ENCODE measurements at regions not wholly inside any gene's neighbourhood (a gene's known extent, or its start where the extent isn't known, plus 50 kb on each side); places are given as distances from the start of the nearest gene placed in this dataset.

DNA sequence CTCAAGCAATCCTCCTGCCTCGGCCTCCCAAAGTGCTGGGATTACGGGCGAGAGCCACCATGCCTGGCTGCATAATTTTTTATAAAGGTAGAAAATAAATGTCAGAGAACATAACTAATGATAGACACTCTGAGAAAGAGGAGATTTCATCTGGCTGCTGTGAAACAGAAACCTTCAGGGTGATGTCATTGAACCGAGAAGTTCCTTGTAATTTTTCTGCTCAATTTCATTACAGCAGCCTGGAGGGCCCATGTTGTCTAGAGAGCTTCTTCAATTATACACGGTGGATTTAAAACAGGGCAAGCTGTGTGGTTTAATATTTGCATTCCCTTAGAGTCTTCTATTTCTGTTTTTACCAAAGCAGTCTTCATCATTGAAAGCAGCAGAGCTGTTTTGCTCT lies 64.3 kb upstream of the MORC3 start:
- 0% methylated on average over 5 of the region's 5 CpGs for WGBS (ENCODE audit: insufficient coverage, low coverage, missing lambda C conversion rate)
- Histone ChIP-seq H3K27me3 (ENCODE audit: control insufficient read depth in 2 of 2, insufficient read depth in 2 of 2, low read length in 2 of 2) (peaks cover 28 to 58% of the 10 kb centered on the region in 2 experiments), H3K79me2 (ENCODE audit: control insufficient read depth, insufficient read depth, low read length) (no peaks in the 10 kb centered on the region), H3K9me3 (replicated peaks; ENCODE audit: control insufficient read depth, insufficient read depth, low read depth, low read length) (no peaks in the 10 kb centered on the region), H4K20me1 (replicated peaks; ENCODE audit: control insufficient read depth, insufficient read depth, low read length) (no peaks in the 10 kb centered on the region), H3K4me2 (ENCODE audit: insufficient read depth, low read length) (no peak overlapping the region), H3K4me1 (replicated peaks in 1 of 2; ENCODE audit: control insufficient read depth in 2 of 2, insufficient read depth in 2 of 2, low read length in 2 of 2) (peaks cover 0 to 4% of the 10 kb centered on the region in 2 experiments; a peak in 2 of 5 replicates), H2AFZ (ENCODE audit: low read depth, low read length) (no peak overlapping the region), H3K4me3 (no peak overlapping the region), H3K27ac (ENCODE audit: extremely low read depth, low read depth, low read length) (no peak overlapping the region), H3K36me3 (ENCODE audit: control insufficient read depth, insufficient read depth, low read length) (no peaks in the 10 kb centered on the region), H3K9ac (ENCODE audit: insufficient read depth in 1 of 2, low read depth in 2 of 2, low read length in 2 of 2) (no peak overlapping the region), H3K9me1 (ENCODE audit: control insufficient read depth, insufficient read depth, low read length) (no peaks in the 10 kb centered on the region)
- TF ChIP-seq ZNF232 (CRISPR knock-in tag; IDR thresholded peaks at IDR 0.05), result no peak
- no peak for TF ChIP-seq HNRNPH1 (optimal IDR thresholded peaks at IDR 0.05; ENCODE audit: low read depth, low read length)
- TF ChIP-seq, protein P1, sequence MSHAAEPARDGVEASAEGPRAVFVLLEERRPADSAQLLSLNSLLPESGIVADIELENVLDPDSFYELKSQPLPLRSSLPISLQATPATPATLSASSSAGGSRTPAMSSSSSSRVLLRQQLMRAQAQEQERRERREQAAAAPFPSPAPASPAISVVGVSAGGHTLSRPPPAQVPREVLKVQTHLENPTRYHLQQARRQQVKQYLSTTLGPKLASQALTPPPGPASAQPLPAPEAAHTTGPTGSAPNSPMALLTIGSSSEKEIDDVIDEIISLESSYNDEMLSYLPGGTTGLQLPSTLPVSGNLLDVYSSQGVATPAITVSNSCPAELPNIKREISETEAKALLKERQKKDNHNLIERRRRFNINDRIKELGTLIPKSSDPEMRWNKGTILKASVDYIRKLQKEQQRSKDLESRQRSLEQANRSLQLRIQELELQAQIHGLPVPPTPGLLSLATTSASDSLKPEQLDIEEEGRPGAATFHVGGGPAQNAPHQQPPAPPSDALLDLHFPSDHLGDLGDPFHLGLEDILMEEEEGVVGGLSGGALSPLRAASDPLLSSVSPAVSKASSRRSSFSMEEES (CRISPR knock-in tag; IDR thresholded peaks at IDR 0.05), result no peak
- TF ChIP-seq NCOA4 (IDR thresholded peaks at IDR 0.05; ENCODE audit: partially characterized antibody), result no peak
- TF ChIP-seq IRF2 (CRISPR knock-in tag; IDR thresholded peaks at IDR 0.05), result no peak
- no peak for TF ChIP-seq TAF9B (IDR thresholded peaks at IDR 0.05; ENCODE audit: partially characterized antibody)
- no peak for TF ChIP-seq TOE1 (IDR thresholded peaks at IDR 0.05; ENCODE audit: borderline replicate concordance)
- no peak for TF ChIP-seq TOE1 (CRISPR knock-in tag; IDR thresholded peaks at IDR 0.05; ENCODE audit: borderline replicate concordance, low read depth)
- no peak for TF ChIP-seq ZKSCAN1 (IDR thresholded peaks at IDR 0.05; ENCODE audit: low read depth, low read length)
- TF ChIP-seq, protein P2, sequence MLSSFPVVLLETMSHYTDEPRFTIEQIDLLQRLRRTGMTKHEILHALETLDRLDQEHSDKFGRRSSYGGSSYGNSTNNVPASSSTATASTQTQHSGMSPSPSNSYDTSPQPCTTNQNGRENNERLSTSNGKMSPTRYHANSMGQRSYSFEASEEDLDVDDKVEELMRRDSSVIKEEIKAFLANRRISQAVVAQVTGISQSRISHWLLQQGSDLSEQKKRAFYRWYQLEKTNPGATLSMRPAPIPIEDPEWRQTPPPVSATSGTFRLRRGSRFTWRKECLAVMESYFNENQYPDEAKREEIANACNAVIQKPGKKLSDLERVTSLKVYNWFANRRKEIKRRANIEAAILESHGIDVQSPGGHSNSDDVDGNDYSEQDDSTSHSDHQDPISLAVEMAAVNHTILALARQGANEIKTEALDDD (IDR thresholded peaks at IDR 0.05), result no peak
- TF ChIP-seq FOXK2 (conservative IDR thresholded peaks at IDR 0.05 in 1 of 2, IDR thresholded peaks at IDR 0.05 in 1 of 2; ENCODE audit: low read depth in 2 of 2), result no peak
- TF ChIP-seq POU5F1 (IDR thresholded peaks at IDR 0.05; ENCODE audit: borderline replicate concordance, low read depth, low read length, partially characterized antibody), result no peak
- TF ChIP-seq POLR2G (IDR thresholded peaks at IDR 0.05; ENCODE audit: low read depth, low read length), result no peak
- TF ChIP-seq NR2C1 (IDR thresholded peaks at IDR 0.05), result no peak
- TF ChIP-seq NR2C1 (tag; IDR thresholded peaks at IDR 0.05), result no peak
- TF ChIP-seq TEAD2 (tag; IDR thresholded peaks at IDR 0.05), result no peak
- TF ChIP-seq ZNF707 (CRISPR knock-in tag; conservative IDR thresholded peaks at IDR 0.05), result no peak
- no peak for TF ChIP-seq ARNT (IDR thresholded peaks at IDR 0.05)
- TF ChIP-seq ZNF644 (tag; IDR thresholded peaks at IDR 0.05; ENCODE audit: low read depth), result no peak
- TF ChIP-seq HMG20A (CRISPR knock-in tag; conservative IDR thresholded peaks at IDR 0.05), result no peak
- TF ChIP-seq, protein P3, sequence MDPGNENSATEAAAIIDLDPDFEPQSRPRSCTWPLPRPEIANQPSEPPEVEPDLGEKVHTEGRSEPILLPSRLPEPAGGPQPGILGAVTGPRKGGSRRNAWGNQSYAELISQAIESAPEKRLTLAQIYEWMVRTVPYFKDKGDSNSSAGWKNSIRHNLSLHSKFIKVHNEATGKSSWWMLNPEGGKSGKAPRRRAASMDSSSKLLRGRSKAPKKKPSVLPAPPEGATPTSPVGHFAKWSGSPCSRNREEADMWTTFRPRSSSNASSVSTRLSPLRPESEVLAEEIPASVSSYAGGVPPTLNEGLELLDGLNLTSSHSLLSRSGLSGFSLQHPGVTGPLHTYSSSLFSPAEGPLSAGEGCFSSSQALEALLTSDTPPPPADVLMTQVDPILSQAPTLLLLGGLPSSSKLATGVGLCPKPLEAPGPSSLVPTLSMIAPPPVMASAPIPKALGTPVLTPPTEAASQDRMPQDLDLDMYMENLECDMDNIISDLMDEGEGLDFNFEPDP (CRISPR knock-in tag; IDR thresholded peaks at IDR 0.05), result no peak
- FAIRE-seq (no peak), ATAC-seq (no peak), DNase-seq (ENCODE audit: extremely low read depth in 1 of 4, low spot score in 3 of 4) (no peak)
- intact Hi-C loops (cut with micrococcal nuclease), result no loop called here
- ChIA-PET CTCF (ENCODE audit: low intra/inter-chr PET ratio) (no interaction called here), POLR2A (interaction anchor here (0.5 kb wide), 1 partner anchor 65 kb away, joined by 3 read pairs; no protein-coding TSS in a partner anchor)
- BruUV-seq (replicated peaks), result no TSS peak
- in situ Hi-C loops (cut with MboI), result no loop called here

Data from K562 (cell line).